Ovary (tissue), 3 donors: ENCODE measurements at regions not wholly inside any gene's neighbourhood (a gene's known extent, or its start where the extent isn't known, plus 50 kb on each side); places are given as distances from the start of the nearest gene placed in this dataset.

Experiments used
- CTCF ChIP-seq, 3 donors: fragments of 450-650 bp in 2 of 3; fragments of 200-600 bp in 1 of 3; IDR thresholded peaks; one replicate each; pipeline versions ENCODE4 v1.5.1 to v1.8.0; 2016 to 2022; ENCODE audit warnings: antibody characterized with exemption in 3 of 3, mild to moderate bottlenecking in 1 of 3
- POLR2A ChIP-seq: fragments of 450-650 bp; IDR thresholded peaks from one replicate; pipeline ENCODE4 v1.6.1; 2017; ENCODE audit warnings: antibody characterized with exemption, mild to moderate bottlenecking, moderate library complexity
- donor health status: DM: no; HTN: no; CAD: no.

DNA sequence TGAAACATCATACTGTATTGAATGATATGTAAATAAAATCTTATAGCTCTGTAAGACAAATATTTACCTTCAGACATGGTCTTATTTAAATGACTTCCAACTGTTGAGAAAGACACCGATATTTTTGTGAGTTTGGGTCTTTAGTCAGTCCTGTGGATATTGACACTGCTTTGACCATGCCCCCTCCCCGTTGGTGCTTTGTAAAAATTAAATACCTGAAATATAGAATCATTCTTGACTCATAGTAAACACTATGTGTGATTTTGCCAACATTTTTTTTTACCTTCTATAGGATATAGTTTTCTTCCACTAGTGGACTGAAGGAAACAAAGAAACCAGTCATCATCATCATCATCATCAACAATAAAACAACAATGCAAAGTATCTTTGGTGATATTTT is 114.3 kb upstream of the HS3ST1 start:
- TF ChIP-seq CTCF (IDR thresholded peaks at IDR 0.05) (no peak), POLR2A (no peak)
